SK-N-DZ (cell line): ENCODE measurements at regions not wholly inside any gene's neighbourhood (a gene's known extent, or its start where the extent isn't known, plus 50 kb on each side); places are given as distances from the start of the nearest gene placed in this dataset.

Experiments used
- DNase-seq: peaks from one replicate; pipeline ENCODE4 v3.0.0-alpha.2; 2015; ENCODE audit warnings: low spot score

DNA sequence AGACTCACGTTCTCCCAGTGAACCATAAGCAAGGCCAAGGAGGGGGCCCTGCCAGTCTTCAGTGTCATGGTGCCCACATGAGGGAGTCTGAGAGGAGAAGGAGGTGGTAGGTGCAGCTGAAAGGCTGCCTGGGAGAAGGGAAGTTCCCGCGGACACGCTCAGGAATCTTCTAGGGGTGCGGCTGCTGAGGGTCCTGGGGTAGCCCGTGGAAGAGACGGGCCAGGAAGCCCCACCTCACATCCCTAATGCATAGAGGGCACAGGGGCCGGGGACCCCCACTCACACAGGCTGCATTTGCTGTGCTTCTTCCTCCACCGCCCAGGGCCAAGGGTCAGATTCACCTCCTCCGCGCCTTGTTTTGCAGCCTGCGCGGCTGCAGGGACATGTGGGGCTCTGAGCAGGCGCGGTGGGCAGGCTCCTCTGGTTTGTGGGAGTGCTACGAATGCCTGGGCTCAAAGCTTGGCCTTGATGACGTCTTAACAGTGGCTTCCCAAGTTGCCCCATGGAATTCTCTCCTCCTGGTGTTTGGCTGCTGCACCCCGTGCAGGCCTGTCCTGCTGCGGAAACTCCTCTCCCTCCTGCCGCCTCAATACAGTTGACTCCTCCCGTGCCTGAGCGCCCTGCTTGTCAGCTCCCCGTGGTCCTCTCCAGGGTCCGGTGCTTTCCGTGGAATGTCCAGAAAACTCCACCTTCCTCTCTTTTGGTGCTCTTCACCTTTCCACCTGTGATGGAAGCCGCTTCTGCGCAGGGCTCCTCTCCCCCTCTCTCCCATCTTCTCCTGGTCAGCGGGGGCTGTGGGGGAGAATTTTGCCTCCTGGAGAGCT lies 95.7 kb downstream of the VAPA start:
- DNase-seq = no peak

- DNase-seq = no peak
These were observed 96.8 kb downstream of the VAPA start for GRCh38 chr18:10010611-10011015.

DNA sequence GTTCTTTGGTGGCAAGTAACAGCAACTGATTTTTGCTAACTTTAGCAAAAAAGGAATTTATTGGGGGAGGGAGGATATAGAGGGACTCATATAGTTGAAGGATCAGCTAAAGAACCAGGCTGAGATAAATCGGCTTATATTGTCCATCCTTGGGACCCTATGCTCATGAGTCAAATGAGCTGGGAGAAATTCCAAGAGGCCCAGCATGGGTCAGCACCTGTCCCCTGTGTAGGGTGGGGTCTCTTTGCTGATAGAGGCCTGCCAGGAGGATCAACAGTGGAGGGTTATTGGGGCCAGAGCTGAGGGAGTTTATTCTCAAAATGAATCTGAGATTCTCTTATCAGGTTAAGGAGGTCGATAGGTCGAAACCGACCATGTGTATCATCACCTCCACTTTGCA lies 97.2 kb downstream of the VAPA start:
- DNase-seq = no peak

GRCh38 chr18:10011751-10012150 lies 97.9 kb downstream of the VAPA start:
- DNase-seq = no peak

DNA sequence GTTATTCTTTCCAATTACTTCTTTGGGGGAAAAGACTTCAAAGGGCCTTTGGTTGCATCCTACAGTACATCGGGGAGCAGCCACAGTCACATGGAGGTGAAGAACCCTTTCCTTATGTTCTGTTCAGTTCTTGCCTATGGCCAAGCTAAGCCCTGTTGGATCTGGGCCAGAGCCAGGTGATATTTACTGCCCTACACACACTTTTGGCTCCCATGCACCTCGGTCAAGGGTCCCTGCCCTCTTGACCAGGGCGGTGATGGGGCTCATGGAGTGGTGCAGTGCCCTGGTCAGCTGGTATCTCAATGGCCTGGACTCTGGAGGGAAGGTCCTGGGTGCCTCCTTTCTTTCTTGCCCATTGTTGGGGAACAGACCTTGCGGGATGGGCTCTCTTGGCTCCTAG lies 98.7 kb downstream of the VAPA start:
- DNase-seq = no peak

DNA sequence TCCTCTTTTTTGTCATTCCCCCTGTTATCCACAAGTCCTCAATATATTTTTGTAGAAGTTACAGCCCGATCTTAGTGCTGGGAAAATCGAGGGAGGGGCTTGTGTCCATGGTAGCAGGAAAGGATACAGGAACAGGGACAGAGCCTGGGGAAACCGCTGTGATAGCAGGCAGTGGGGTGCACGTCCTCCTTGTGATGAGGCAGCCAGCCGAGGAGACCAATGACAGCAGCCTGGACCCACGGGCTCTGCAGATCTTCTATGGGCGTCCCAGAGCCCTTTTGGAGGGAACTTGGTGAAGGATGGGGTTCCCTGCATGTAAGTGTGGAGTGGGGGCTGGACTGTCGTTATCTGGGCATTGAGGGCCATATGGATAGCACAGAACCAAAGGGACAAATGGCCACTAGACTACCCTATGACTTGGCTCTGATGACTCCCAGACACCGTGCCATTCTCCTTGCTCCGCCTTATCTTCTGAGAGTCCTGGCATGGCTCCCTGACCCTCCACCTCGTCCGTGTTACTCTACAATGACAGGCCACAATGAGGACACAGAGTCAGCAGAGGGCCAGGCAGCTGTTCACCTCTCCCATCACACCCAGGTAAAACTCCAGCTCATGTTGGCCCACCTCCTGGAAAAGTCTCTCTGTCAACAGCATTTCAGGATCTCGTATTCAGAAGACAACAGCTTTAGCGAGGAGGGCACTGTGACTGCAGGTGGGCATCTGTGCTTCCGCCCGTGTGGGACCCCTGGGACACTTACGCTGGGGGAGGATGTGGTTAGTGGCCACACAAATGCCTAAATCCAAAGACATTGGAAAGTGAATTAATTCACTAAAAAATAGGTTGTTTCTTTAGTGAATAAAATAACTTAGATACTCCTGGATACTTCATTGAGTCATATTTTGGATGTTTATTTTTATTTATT lies 100.1 kb downstream of the VAPA start:
- no peak for DNase-seq

- DNase-seq = no peak
These were observed 101.5 kb downstream of the VAPA start for GRCh38 chr18:10015288-10015701.

DNA sequence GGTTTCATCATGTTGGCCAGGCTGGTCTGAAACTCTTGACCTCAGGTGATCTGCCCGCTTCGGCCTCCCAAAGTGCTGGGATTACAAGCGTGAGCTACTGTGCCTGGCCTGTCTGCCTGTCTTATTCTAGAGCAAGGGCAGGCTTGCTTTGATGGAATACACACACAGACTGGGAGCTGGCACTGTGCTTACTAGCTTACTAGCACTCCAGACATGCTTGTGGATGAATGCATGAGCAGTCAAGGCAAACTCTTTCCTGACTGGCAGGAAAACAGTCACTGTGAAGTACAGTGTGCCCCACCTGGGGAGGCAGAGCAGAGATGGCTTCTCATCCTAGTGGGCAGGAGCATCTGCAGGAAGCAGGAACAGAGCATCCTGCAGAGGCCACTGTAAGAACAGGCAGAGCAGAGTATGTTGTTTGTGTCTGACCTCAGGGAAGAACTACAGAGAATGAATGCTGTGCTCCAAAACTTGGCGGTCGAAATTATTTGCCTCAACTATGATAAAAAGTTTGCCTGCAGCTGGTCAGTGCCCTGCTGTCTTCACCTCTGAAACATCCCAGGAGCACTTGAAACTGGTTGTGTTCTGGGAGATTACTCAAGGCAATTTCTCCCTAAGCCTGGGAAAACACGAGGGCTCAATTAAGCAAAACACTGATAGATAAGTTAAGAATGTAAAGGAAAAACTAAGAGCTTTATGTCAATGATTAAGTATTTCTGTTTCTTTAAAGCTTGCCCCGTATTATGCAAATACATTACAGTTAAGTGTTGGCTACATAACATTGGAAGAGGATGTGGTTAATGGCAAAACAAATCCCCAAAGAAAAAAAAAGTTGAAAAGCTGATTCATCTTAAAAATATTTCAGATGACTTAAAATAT lies 102.4 kb downstream of the VAPA start:
- DNase-seq = peak; percentile 40

DNA sequence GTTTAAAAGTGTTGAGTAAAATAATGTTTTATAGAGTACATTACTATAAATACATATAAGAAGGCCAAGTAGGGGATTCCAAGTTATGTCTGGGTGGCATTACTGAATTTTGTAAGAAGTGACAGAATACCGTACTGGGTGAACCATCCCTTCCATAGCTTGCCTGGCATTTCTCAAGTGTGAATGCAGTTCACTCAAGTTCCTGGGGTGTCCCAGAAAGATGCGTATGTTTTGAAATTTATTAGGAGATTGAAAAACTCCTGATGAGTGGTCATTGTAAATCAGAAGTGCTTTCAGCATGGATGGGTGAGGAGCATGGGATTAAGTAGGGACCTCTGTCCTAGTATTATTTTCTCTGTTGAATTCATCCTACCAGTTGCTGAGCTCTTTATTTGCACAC lies 103.2 kb downstream of the VAPA start:
- DNase-seq = no peak

- DNase-seq = no peak
These were observed 104.5 kb downstream of the VAPA start for GRCh38 chr18:10018289-10018688.

- no peak for DNase-seq
These were observed 106.4 kb downstream of the VAPA start for GRCh38 chr18:10020171-10020570.

- DNase-seq = no peak
These were observed 108.5 kb downstream of the VAPA start for GRCh38 chr18:10022365-10022764.

GRCh38 chr18:10023853-10024570 lies 110.2 kb downstream of the VAPA start:
- no peak for DNase-seq

DNA sequence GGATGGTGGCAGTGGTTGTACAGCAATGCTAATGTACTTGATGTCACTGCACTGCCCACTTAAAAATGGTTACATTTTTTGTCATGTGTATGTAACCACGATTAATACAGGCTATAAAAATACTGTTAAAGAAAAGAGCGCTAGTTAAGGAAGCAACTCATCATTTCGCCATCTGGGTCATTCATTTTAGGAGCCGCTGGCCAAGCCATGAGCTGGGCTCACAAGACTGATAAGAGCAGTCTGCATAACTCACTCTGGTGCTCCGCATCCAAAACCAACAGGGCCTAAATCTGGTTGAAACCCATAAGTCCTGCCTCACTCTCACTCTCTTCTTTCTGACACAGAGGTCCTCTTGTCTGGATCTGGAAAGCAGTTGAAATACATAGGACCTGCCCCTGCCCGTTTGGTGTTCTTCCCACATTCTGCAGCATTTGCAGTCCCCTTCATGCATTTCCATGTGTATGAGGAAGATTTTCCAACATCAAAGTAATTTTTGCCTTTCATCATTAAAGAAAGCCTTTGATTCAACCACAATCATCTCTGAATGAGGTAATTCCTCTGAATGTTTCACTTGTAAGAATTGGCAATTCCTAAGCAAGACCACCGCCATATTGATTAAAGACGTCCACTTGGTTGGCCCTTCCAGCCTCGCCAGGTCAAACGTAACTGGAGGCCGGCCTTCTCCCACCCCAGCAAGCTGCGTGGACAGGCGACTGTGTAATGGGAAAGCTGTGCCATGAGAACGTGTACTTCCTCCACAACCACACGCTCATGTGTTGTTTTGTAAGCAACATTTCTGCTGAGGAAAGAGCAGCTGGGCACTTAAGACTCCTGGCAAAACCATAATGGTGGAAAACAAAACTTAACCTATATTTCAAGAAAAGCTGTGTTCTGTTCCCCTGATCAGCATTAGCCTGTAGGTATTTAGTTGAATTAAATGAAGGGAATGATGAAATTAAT lies 112.2 kb downstream of the VAPA start:
- no peak for DNase-seq

GRCh38 chr18:10027031-10027430 lies 113.2 kb downstream of the VAPA start:
- DNase-seq = no peak

DNA sequence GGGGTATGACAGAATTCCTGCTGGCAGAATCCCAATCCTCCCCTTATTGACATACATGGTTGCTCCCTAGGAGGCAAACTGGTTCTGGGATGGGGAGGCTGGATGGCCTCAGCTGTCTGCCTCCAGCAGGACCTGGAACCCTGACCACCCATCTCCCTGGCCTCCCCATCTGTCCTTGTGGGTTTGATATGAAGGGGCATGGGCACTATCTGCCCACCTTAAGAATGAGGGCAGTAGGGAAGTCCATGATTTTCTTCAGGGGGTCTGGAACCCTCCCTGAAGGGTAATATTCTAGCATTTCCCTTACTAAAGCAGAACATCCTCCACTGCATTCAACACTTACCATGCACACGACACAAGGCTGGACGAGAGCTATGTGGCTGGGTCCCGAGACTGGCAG lies 113.6 kb downstream of the VAPA start:
- no peak for DNase-seq

DNA sequence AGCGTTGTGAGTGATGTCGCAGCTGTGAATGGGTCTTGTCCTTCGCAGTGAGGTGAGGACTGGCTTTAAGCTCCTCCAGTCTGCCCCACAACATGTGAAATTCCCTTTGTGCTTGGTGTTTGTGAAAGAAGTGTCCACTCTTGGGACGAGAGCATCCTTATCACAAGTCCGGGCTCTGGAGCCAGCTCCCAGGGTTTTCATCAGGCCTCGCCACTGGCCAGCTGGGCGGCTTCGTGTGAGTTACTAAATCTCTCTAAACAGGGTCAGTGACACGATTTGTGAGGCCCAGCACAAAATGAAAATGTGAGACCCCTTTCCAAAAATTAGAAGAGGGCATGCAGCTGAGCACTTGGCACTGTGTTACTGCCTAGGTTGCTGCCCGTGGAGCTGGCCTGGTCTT lies 115.9 kb downstream of the VAPA start:
- no peak for DNase-seq

DNA sequence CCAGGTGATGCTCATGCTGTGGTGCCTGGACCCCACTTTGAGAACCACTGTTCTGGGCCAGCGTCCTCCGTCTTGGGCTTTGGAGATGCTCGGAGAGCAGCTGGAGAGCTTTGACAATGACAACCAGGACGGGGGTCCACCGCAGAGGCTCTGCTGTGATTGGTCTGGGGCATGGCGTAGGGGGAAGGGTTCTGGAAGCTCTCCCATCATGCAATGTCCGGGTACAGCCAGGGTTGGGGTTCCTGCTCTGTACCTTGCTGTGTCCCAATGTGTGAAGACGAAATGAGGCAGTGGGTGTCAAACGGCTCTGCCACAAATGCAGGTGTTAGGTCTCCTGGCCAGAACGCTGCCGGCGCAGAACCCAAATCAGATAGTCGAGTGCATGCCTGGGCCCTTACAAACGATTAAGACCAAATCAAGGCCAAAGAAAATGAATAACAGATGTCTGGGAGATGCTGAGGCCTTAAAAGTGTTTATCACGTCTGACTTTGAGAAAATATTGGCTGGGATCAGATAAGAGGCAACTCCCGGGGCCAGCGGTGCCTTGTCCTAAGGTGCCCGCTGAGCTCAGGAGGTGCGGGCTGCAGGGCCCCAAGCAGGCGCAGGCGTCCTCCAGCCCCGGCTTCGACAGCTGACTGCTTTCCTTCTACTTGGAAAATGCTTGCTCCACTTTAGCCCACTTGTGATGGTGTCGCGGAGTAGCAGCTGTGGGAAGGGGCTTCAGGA lies 117.2 kb downstream of the VAPA start:
- DNase-seq = peak; percentile 94

- DNase-seq = no peak
These were observed 118.7 kb downstream of the VAPA start for GRCh38 chr18:10032331-10033015.
